ENCODE measurements at regions not wholly inside any gene's neighbourhood (a gene's known extent, or its start where the extent isn't known, plus 50 kb on each side); places are given as distances from the start of the nearest gene placed in this dataset.
"Not testable (repeated sequence)": the region's sequence is repeated elsewhere in the genome, so short reads cannot be mapped to it uniquely, and the experiment has no call there.

GRCh38 chr19:37303591-37304171 lies 67.2 kb upstream of the ZNF527 start:
- no peaks in the 10 kb centered on the region for H3K36me3 Mint-ChIP-seq
- H3K27ac Mint-ChIP-seq, result no peak overlapping the region
- peaks cover 2% of the 10 kb centered on the region for H3K4me1 Mint-ChIP-seq (ENCODE audit: low read depth)
- peak overlapping the region; percentile 70 for H3K4me3 Mint-ChIP-seq
- peaks cover 5% of the 10 kb centered on the region for H3K27me3 Mint-ChIP-seq
- no peaks in the 10 kb centered on the region for H3K9me3 Mint-ChIP-seq (ENCODE audit: low read depth)

- no peaks in the 10 kb centered on the region for H3K9me3 Mint-ChIP-seq (ENCODE audit: low read depth)
- H3K27ac Mint-ChIP-seq, result no peak overlapping the region
- peaks cover 5% of the 10 kb centered on the region for H3K27me3 Mint-ChIP-seq
- peak overlapping the region; percentile 70 for H3K4me3 Mint-ChIP-seq
- H3K4me1 Mint-ChIP-seq (ENCODE audit: low read depth), result peaks cover 2% of the 10 kb centered on the region
- no peaks in the 10 kb centered on the region for H3K36me3 Mint-ChIP-seq
These were observed 66.6 kb upstream of the ZNF527 start for GRCh38 chr19:37304190-37304883.

GRCh38 chr19:37304884-37305255 lies 66.0 kb upstream of the ZNF527 start:
- Mint-ChIP-seq H3K4me1 (ENCODE audit: low read depth) (peaks cover 2% of the 10 kb centered on the region), H3K27me3 (peaks cover 5% of the 10 kb centered on the region), H3K36me3 (no peaks in the 10 kb centered on the region), H3K4me3 (no peak overlapping the region), H3K27ac (no peak overlapping the region), H3K9me3 (ENCODE audit: low read depth) (no peaks in the 10 kb centered on the region)

- Mint-ChIP-seq H3K27ac (no peak overlapping the region), H3K4me1 (ENCODE audit: low read depth) (peaks cover 2% of the 10 kb centered on the region), H3K36me3 (no peaks in the 10 kb centered on the region), H3K9me3 (ENCODE audit: low read depth) (no peaks in the 10 kb centered on the region), H3K27me3 (peaks cover 5% of the 10 kb centered on the region), H3K4me3 (no peak overlapping the region)
These were observed 64.4 kb upstream of the ZNF527 start for GRCh38 chr19:37306383-37306963.

- Mint-ChIP-seq H3K27me3 (peaks cover 2% of the 10 kb centered on the region), H3K27ac (no peak overlapping the region), H3K4me1 (ENCODE audit: low read depth) (peaks cover 13% of the 10 kb centered on the region), H3K4me3 (no peak overlapping the region), H3K9me3 (ENCODE audit: low read depth) (no peaks in the 10 kb centered on the region), H3K36me3 (no peaks in the 10 kb centered on the region)
These were observed 60.9 kb upstream of the ZNF527 start for GRCh38 chr19:37309834-37310575.

GRCh38 chr19:37312531-37313334 lies 58.2 kb upstream of the ZNF527 start:
- H3K36me3 Mint-ChIP-seq; H3K27ac Mint-ChIP-seq; H3K27me3 Mint-ChIP-seq; H3K9me3 Mint-ChIP-seq (ENCODE audit: low read depth): not testable (repeated sequence)
- peak overlapping the region; percentile 81 for H3K4me3 Mint-ChIP-seq
- peaks cover 19% of the 10 kb centered on the region for H3K4me1 Mint-ChIP-seq (ENCODE audit: low read depth)

GRCh38 chr19:37313335-37313627 lies 57.6 kb upstream of the ZNF527 start:
- Mint-ChIP-seq H3K4me3 (peak overlapping the region; percentile 81), H3K36me3 (no peaks in the 10 kb centered on the region)

GRCh38 chr19:37317403-37318209 lies 53.3 kb upstream of the ZNF527 start:
- Mint-ChIP-seq H3K4me3 (peak overlapping the region; percentile 95), H3K27me3 (no peaks in the 10 kb centered on the region), H3K9me3 (ENCODE audit: low read depth) (no peaks in the 10 kb centered on the region), H3K4me1 (ENCODE audit: low read depth) (peaks cover 48% of the 10 kb centered on the region), H3K36me3 (peaks cover 8% of the 10 kb centered on the region), H3K27ac (peak overlapping the region; percentile 86)

More at GRCh38 chr19:37313335-37313627, 57.6 kb upstream of the ZNF527 start:
- H3K4me1 Mint-ChIP-seq (ENCODE audit: low read depth), result peaks cover 19% of the 10 kb centered on the region
- H3K27ac Mint-ChIP-seq, result no peak overlapping the region
- no peaks in the 10 kb centered on the region for H3K9me3 Mint-ChIP-seq (ENCODE audit: low read depth)
- H3K27me3 Mint-ChIP-seq, result no peaks in the 10 kb centered on the region

- Mint-ChIP-seq H3K36me3 (peaks cover 11% of the 10 kb centered on the region), H3K4me1 (ENCODE audit: low read depth) (peaks cover 39% of the 10 kb centered on the region)
- H3K27me3 Mint-ChIP-seq; H3K4me3 Mint-ChIP-seq; H3K27ac Mint-ChIP-seq; H3K9me3 Mint-ChIP-seq (ENCODE audit: low read depth): not testable (repeated sequence)
These were observed 49.9 kb upstream of the ZNF527 start for GRCh38 chr19:37320988-37321387.
